WTC11 (cell line): ENCODE measurements at regions not wholly inside any gene's neighbourhood (a gene's known extent, or its start where the extent isn't known, plus 50 kb on each side); places are given as distances from the start of the nearest gene placed in this dataset.

Experiments used
- CTCF ChIP-seq: fragments of 200-600 bp; IDR thresholded peaks from 2 replicates; pipeline ENCODE4 v1.8.0; 2022; ENCODE audit warnings: antibody characterized with exemption
- E2F1 ChIP-seq: sonication (generic); formaldehyde crosslinking; IDR thresholded peaks from 2 replicates; pipeline ENCODE4 v1.8.0; 2022; ENCODE audit warnings: mild to moderate bottlenecking, missing genetic modification reagents
- ETV6 ChIP-seq: sonication (generic); formaldehyde crosslinking; IDR thresholded peaks from 2 replicates; pipeline ENCODE4 v1.8.1; 2022; ENCODE audit warnings: mild to moderate bottlenecking, missing genetic modification reagents
- FOXJ3 ChIP-seq: sonication (generic); formaldehyde crosslinking; IDR thresholded peaks from 2 replicates; pipeline ENCODE4 v1.9.0; 2021; ENCODE audit warnings: missing genetic modification reagents, mild to moderate bottlenecking, borderline replicate concordance
- FOXK1 ChIP-seq: sonication (generic); formaldehyde crosslinking; IDR thresholded peaks from 2 replicates; pipeline ENCODE4 v1.8.0; 2022; ENCODE audit warnings: mild to moderate bottlenecking, moderate library complexity, missing genetic modification reagents
- IRF1 ChIP-seq: sonication (generic); formaldehyde crosslinking; IDR thresholded peaks from 2 replicates; pipeline ENCODE4 v1.8.0; 2023; ENCODE audit warnings: missing genetic modification reagents
- JAZF1 ChIP-seq: fragments of 250-450 bp; sonication (Bioruptor Pico); IDR thresholded peaks from 2 replicates; pipeline ENCODE4 v1.9.0; 2021; ENCODE audit warnings: moderate library complexity, mild to moderate bottlenecking, inconsistent platforms
- MAX ChIP-seq: sonication (generic); formaldehyde crosslinking; IDR thresholded peaks from 2 replicates; pipeline ENCODE4 v1.8.0; 2022; ENCODE audit warnings: mild to moderate bottlenecking, missing genetic modification reagents
- MYBL2 ChIP-seq: sonication (generic); formaldehyde crosslinking; IDR thresholded peaks from 2 replicates; pipeline ENCODE4 v1.8.1; 2023; ENCODE audit warnings: mild to moderate bottlenecking, moderate library complexity, missing genetic modification reagents
- NR3C1 ChIP-seq: sonication (generic); formaldehyde crosslinking; conservative IDR thresholded peaks from 2 replicates; pipeline ENCODE4 v1.8.1; 2023; ENCODE audit warnings: low read depth, mild to moderate bottlenecking, missing genetic modification reagents
- SP1 ChIP-seq: sonication (generic); formaldehyde crosslinking; conservative IDR thresholded peaks from 2 replicates; pipeline ENCODE4 v1.8.1; 2022; ENCODE audit warnings: missing genetic modification reagents
- TP53 ChIP-seq: sonication (generic); formaldehyde crosslinking; IDR thresholded peaks from 2 replicates; pipeline ENCODE4 v1.8.1; 2023; ENCODE audit warnings: mild to moderate bottlenecking, missing genetic modification reagents
- ZNF121 ChIP-seq: sonication (generic); formaldehyde crosslinking; IDR thresholded peaks from 2 replicates; pipeline ENCODE4 v1.8.0; 2023; ENCODE audit warnings: missing genetic modification reagents
- ZNF138 ChIP-seq: sonication (generic); formaldehyde crosslinking; conservative IDR thresholded peaks from 2 replicates; pipeline ENCODE4 v1.8.1; 2022; ENCODE audit warnings: mild to moderate bottlenecking, moderate library complexity, missing genetic modification reagents

- TF ChIP-seq CTCF (no peak), ETV6 (CRISPR knock-in tag) (no peak), SP1 (CRISPR knock-in tag) (no peak), FOXJ3 (CRISPR knock-in tag) (no peak), MYBL2 (CRISPR knock-in tag) (no peak), JAZF1 (CRISPR knock-in tag) (no peak), IRF1 (CRISPR knock-in tag) (no peak), ZNF138 (CRISPR knock-in tag) (no peak), E2F1 (CRISPR knock-in tag) (no peak), TP53 (CRISPR knock-in tag) (no peak), NR3C1 (CRISPR knock-in tag) (no peak), MAX (CRISPR knock-in tag) (no peak), FOXK1 (CRISPR knock-in tag) (no peak), ZNF121 (no peak)
These were observed 153.5 kb upstream of the PDE1C start for GRCh38 chr7:32223721-32224120.
